Loucy (cell line): ENCODE measurements at regions not wholly inside any gene's neighbourhood (a gene's known extent, or its start where the extent isn't known, plus 50 kb on each side); places are given as distances from the start of the nearest gene placed in this dataset.

Experiments used
- EZH2phosphoT487 ChIP-seq: fragments of 200-600 bp; IDR thresholded peaks from 2 replicates; pipeline ENCODE4 v1.6.1; 2018; ENCODE audit warnings: antibody characterized with exemption, mild to moderate bottlenecking, moderate library complexity, borderline replicate concordance
- TF ChIP-seq, protein P1 (sequence below): fragments of 200-600 bp; sonication (generic); conservative IDR thresholded peaks from 2 replicates; pipeline ENCODE4 v1.5.1; 2014; ENCODE audit warnings: mild to moderate bottlenecking, antibody characterized with exemption, low read length

GRCh38 chr22:35148866-35149548, 83.0 kb downstream of the ISX start:
- TF ChIP-seq EZH2phosphoT487 = no peak
- TF ChIP-seq, protein P1, sequence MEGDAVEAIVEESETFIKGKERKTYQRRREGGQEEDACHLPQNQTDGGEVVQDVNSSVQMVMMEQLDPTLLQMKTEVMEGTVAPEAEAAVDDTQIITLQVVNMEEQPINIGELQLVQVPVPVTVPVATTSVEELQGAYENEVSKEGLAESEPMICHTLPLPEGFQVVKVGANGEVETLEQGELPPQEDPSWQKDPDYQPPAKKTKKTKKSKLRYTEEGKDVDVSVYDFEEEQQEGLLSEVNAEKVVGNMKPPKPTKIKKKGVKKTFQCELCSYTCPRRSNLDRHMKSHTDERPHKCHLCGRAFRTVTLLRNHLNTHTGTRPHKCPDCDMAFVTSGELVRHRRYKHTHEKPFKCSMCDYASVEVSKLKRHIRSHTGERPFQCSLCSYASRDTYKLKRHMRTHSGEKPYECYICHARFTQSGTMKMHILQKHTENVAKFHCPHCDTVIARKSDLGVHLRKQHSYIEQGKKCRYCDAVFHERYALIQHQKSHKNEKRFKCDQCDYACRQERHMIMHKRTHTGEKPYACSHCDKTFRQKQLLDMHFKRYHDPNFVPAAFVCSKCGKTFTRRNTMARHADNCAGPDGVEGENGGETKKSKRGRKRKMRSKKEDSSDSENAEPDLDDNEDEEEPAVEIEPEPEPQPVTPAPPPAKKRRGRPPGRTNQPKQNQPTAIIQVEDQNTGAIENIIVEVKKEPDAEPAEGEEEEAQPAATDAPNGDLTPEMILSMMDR = no peak
